HEK293 (cell line): ENCODE measurements at regions not wholly inside any gene's neighbourhood (a gene's known extent, or its start where the extent isn't known, plus 50 kb on each side); places are given as distances from the start of the nearest gene placed in this dataset.

Experiments
- BCL11B ChIP-seq: fragments of 450-650 bp; formaldehyde crosslinking; IDR thresholded peaks from 2 replicates; pipeline ENCODE4 v1.5.1; 2016; ENCODE audit warnings: low read depth, missing biosample characterization, missing genetic modification characterization
- CTCF ChIP-seq: fragments of 450-650 bp; formaldehyde crosslinking; IDR thresholded peaks from 2 replicates; pipeline ENCODE4 v1.5.1; 2016; ENCODE audit warnings: missing biosample characterization, missing genetic modification characterization
- PBX3 ChIP-seq: sonication (generic); formaldehyde crosslinking; IDR thresholded peaks from 2 replicates; pipeline ENCODE4 v1.8.1; 2022; ENCODE audit warnings: mild to moderate bottlenecking, moderate library complexity, missing genetic modification reagents
- REST ChIP-seq: fragments of 450-650 bp; formaldehyde crosslinking; IDR thresholded peaks from 2 replicates; pipeline ENCODE4 v1.5.1; 2016; ENCODE audit warnings: missing biosample characterization, missing genetic modification characterization
- ZNF335 ChIP-seq: fragments of 450-650 bp; formaldehyde crosslinking; conservative IDR thresholded peaks from 2 replicates; pipeline ENCODE4 v1.5.1; 2016; ENCODE audit warnings: missing biosample characterization, missing genetic modification characterization
- ZNF776 ChIP-seq: fragments of 450-650 bp; formaldehyde crosslinking; IDR thresholded peaks from 2 replicates; pipeline ENCODE4 v1.5.0; 2017; ENCODE audit warnings: missing biosample characterization, missing genetic modification characterization, borderline replicate concordance

- no peak for TF ChIP-seq BCL11B (tag by site-specific recombination)
- TF ChIP-seq CTCF (tag by site-specific recombination), result no peak
- TF ChIP-seq ZNF335 (tag by site-specific recombination), result no peak
- no peak for TF ChIP-seq ZNF776 (tag by site-specific recombination)
- no peak for TF ChIP-seq PBX3 (CRISPR knock-in tag)
- no peak for TF ChIP-seq REST (tag by site-specific recombination)
Measured at GRCh38 chr18:4765401-4765800, 310.3 kb upstream of the DLGAP1 start.
